ENCODE measurements at regions not wholly inside any gene's neighbourhood (a gene's known extent, or its start where the extent isn't known, plus 50 kb on each side); places are given as distances from the start of the nearest gene placed in this dataset.

DNA sequence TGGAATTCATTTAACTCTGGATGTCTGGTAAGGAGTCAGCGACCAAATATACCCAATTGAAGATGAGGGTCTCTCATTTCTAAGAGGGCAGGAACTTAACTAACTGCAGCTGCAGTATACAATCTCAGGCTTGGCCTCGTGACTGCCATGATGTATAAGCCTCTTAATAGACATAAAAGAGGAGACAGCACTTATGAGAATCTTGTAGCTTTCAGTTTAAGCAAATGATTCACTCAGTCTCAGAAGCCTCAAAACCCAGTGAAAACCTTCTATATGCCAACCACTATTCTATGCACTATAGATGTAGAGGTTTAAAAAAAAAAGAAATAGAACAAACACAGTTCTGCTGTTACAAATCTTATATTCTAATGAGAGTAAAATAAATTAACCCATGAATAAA is 513.9 kb downstream of the TBL1XR1 start:
- Histone ChIP-seq H3K4me1 (ENCODE audit: insufficient read depth) (no peaks in the 10 kb centered on the region), H3K4me3 (ENCODE audit: low read depth, low read length) (no peak overlapping the region), H3K36me3 (ENCODE audit: insufficient read depth) (no peaks in the 10 kb centered on the region), H3K27ac (ENCODE audit: low read depth) (no peak overlapping the region)
- DNase-seq (ENCODE audit: extremely low spot score) = no peak
- WGBS = 77% methylated on average over 2 of the region's 2 CpGs

DNA sequence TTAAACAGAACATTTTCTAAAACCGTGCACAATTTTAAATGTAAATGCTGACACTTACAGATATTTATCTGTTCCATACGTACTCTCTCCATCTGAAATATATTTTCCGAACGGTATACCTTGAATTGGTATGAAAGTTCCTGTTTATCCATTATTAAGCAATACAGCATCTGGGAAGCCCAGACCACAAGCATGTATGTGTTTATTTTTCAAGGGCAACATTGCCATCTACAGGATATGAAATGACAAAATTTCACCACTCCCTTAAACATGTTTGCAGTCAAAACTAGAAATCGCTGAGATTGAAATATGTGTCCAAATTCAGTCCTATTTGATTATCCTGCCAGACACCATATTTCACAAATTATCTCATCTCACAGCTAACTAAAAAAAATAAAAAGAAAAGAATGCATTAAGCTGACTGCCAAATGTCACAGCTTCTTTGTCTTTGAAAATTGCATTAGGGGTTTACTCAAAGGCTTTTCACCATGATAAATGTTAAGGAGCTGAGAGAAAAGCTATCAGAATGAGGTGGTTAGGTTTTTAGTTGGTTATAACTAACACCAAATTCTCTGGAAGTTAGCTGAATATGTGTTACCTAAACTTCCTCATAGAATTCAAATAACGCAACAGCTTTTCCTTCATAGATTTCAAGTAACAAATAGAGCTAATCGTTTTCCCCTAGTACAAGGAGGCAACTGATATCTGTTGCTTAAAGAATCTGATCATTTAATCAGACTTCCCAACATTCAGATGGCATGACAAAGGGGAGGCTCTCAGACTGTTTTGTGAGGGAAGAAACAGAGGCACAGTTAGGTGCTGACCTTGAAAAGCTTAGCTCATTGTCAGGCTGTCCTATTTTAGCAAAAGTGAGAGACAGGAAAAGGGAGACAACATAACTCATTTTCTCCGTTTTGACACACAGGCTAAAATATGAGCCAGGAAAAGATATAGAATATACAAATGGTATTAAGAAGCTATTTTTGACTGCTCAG is 533.1 kb downstream of the TBL1XR1 start:
- no peak overlapping the region for H3K4me3 ChIP-seq (ENCODE audit: low read depth, low read length)
- whole genome bisulfite sequencing = 27% methylated on average over 8 of the region's 8 CpGs

DNA sequence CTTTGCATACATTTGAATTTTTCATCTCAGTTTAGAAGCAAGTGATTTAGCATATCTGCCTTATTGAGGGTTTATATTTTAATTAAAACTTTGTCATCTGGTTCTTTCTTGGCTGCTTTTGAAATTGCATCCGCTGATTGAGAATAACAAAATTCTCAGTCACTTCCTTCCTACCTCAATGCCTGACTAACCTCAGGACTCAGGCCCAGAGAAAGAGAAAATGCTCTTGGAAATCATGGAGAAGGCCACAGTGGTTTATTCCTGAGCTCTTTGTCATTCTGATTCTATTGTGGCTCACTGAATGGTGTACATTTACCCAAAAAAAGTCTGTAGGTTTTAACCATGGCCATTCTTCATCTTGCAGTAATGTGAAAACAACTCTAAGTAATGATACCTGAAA is 533.9 kb downstream of the TBL1XR1 start:
- no peaks in the 10 kb centered on the region for H3K4me1 ChIP-seq (ENCODE audit: insufficient read depth)
- no peak overlapping the region for H3K27ac ChIP-seq (ENCODE audit: low read depth)
- H3K36me3 ChIP-seq (ENCODE audit: insufficient read depth) = no peaks in the 10 kb centered on the region
- H3K4me3 ChIP-seq (ENCODE audit: low read depth, low read length) = no peak overlapping the region
- 80% methylated on average over 1 of the region's 1 CpG for WGBS
- DNase-seq (ENCODE audit: extremely low spot score) = no peak

More for the DNA sequence above, 533.1 kb downstream of the TBL1XR1 start:
- H3K27ac ChIP-seq (ENCODE audit: low read depth) = no peak overlapping the region
- no peaks in the 10 kb centered on the region for H3K4me1 ChIP-seq (ENCODE audit: insufficient read depth)
- H3K36me3 ChIP-seq (ENCODE audit: insufficient read depth) = no peaks in the 10 kb centered on the region
- DNase-seq (ENCODE audit: extremely low spot score) = peak; percentile 6

DNA sequence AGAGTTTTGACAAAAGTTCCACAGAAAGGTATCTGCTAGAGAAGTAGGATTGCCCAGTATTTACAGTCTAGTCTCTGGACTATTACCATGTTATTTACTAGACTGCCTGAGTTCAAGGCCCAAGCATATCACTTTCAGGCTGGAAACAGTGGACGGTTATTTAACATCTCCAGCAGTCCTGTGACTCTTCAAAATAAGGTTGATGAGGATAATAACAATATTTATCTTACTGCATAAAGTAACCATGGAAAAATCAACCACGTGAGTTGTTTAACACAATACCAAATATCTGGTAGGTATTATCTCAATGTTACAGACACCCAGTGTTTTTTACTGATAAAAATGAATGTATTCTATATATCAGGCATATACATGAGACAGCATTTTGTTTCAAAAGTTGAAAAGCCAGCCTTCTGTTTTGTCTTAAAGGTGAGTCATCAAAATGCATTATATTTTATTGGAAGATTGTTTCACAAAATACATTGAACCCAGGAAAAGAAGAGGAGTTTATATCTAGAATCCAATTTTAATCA is 535.8 kb downstream of the TBL1XR1 start:
- no peaks in the 10 kb centered on the region for H3K36me3 ChIP-seq (ENCODE audit: insufficient read depth)
- no peak for DNase-seq (ENCODE audit: extremely low spot score)
- 75% methylated on average over 2 of the region's 2 CpGs for WGBS

DNA sequence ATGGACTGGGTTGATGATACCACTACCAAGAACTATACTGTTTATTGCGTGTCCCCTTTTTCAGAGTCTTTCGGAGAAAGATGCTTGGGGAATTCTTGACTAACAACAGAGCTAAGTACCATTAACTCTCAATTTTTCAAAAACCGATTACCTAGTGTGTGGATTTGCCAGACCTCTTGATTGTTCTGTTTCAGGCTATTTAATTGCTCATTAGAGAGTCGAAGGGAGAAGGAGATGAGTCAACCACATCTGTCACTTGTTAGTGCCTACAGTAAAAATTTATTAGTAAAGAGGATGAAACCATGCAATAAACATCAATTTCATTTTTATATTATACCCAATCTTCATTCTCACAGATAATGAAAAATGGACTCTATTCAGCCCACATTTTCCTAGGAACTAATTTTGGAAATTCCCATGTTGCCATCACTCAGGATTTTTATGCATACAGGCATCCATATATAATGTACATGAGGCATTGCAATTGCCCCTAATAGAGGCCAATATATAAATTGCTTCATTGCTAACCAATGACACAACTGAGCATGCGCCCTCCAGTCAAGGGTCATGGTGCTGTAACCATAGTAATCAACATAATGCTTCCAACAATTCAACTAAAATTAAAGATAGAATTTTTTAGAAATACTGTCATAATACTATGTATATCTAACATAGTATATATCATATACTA is 541.7 kb downstream of the TBL1XR1 start:
- WGBS = 71% methylated on average over 5 of the region's 5 CpGs
- no peaks in the 10 kb centered on the region for H3K36me3 ChIP-seq (ENCODE audit: insufficient read depth)
- no peak overlapping the region for H3K27ac ChIP-seq (ENCODE audit: low read depth)
- no peak overlapping the region for H3K4me3 ChIP-seq (ENCODE audit: low read depth, low read length)
- DNase-seq (ENCODE audit: extremely low spot score) = no peak
- no peaks in the 10 kb centered on the region for H3K4me1 ChIP-seq (ENCODE audit: insufficient read depth)

More for the DNA sequence above, 535.8 kb downstream of the TBL1XR1 start:
- Histone ChIP-seq H3K4me3 (ENCODE audit: low read depth, low read length) (no peak overlapping the region), H3K27ac (ENCODE audit: low read depth) (no peak overlapping the region), H3K4me1 (ENCODE audit: insufficient read depth) (no peaks in the 10 kb centered on the region)

DNA sequence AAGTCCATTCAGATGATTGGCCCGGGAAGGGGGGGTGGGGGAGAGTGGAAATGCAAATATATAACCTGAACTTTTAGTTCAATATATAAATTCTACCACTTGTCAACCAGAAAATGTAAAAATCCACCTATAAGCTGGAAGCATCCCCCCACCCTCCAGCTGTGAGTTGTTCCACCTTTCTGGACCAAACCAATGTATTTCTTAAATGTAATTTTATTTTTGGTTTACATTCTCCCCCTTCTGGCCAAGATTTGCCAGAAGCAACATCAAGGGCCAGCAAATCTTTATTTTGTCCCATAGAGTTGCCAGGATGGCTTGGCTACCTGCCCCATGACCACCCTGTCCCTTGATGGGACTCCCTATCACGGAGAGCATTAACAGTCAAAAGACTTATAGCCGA is 545.7 kb downstream of the TBL1XR1 start:
- WGBS = 88% methylated on average over 3 of the region's 3 CpGs
- Histone ChIP-seq H3K27ac (ENCODE audit: low read depth) (no peak overlapping the region), H3K36me3 (ENCODE audit: insufficient read depth) (no peaks in the 10 kb centered on the region), H3K4me1 (ENCODE audit: insufficient read depth) (no peaks in the 10 kb centered on the region), H3K4me3 (ENCODE audit: low read depth, low read length) (no peak overlapping the region)
- no peak for DNase-seq (ENCODE audit: extremely low spot score)

DNA sequence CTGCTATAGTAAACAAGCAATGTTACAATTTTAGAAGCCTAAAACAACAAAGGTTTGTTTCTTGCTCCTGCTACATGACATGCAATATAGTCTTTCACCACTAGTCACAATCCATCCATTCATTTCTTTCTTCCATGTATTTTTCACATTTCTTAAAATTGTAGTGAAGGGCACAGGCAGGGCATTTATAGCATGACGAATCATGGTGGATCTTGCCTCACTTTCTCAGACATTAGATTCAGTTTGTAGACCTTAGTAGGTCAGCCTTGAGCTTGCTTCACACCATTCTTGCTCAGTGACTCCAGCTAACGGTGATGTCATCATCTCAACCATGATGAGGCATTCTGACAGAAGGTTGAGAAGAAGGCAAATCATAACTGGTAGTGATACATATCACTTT is 546.8 kb downstream of the TBL1XR1 start:
- H3K27ac ChIP-seq (ENCODE audit: low read depth) = no peak overlapping the region
- no peak for DNase-seq (ENCODE audit: extremely low spot score)

DNA sequence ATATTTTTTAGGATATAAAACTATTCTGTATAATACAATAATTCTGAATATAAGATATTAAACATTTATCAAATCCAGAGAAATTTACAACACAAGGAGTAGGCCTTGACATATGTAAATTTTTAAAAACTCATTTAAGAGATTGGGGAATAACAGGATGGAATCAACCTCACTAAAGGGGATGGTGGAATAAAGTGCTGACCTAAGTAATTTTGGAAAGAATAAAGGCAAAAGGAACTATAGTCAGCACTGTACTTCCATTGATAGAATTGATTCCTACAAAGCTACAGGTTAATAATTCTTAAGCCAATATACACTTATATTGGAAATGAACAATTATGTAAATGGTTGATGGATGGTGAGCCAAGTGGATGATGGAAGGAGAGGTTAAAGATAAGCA is 549.3 kb downstream of the TBL1XR1 start:
- Histone ChIP-seq H3K4me3 (ENCODE audit: low read depth, low read length) (no peak overlapping the region), H3K4me1 (ENCODE audit: insufficient read depth) (no peaks in the 10 kb centered on the region), H3K27ac (ENCODE audit: low read depth) (no peak overlapping the region), H3K36me3 (ENCODE audit: insufficient read depth) (no peaks in the 10 kb centered on the region)
- DNase-seq (ENCODE audit: extremely low spot score) = no peak

More for the DNA sequence above, 546.8 kb downstream of the TBL1XR1 start:
- no peak overlapping the region for H3K4me3 ChIP-seq (ENCODE audit: low read depth, low read length)
- no peaks in the 10 kb centered on the region for H3K36me3 ChIP-seq (ENCODE audit: insufficient read depth)
- no peaks in the 10 kb centered on the region for H3K4me1 ChIP-seq (ENCODE audit: insufficient read depth)
- WGBS = 48% methylated on average over 2 of the region's 2 CpGs

DNA sequence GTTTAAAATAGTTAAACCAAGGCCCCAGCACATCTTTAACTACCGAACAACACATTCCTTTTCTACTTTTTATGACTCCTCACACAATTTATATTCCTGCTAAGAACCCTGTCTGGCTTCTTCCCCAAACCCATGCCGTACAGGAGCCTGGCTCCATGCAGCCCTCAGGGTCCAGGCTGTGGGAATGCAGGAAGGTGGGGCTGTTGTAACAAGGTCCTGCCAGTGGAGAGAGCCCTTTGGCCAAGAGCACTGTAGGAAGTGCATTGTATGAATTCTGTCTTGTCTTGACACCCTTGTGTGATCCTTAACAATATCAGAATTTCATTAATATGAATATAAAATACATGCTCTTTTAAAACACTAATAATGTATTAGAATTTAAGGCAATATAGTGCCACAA is 563.8 kb downstream of the TBL1XR1 start:
- 29% methylated on average over 2 of the region's 2 CpGs for WGBS
- Histone ChIP-seq H3K27ac (ENCODE audit: low read depth) (no peak overlapping the region), H3K4me3 (ENCODE audit: low read depth, low read length) (no peak overlapping the region), H3K4me1 (ENCODE audit: insufficient read depth) (no peaks in the 10 kb centered on the region), H3K36me3 (ENCODE audit: insufficient read depth) (no peaks in the 10 kb centered on the region)
- no peak for DNase-seq (ENCODE audit: extremely low spot score)

DNA sequence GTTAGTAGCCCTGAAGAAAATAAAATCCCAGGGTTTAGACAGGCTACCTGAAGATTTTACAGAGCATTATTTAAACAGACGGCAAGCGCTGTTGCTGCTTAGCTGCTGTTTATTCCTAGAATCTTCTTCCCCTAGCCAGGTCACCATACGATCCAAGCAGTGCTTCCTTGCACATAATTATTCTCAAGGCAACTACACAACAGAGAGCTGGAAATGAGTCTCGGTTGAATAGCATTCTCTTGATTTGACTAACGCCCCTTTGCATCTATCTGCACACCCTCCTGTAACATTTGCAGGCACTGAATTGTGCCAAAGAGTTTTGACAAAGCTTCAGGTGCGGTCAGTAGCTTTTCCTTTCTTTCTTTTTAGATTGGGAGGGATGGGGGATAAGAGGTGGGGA is 564.4 kb downstream of the TBL1XR1 start:
- WGBS = 78% methylated on average over 6 of the region's 6 CpGs
- H3K4me3 ChIP-seq (ENCODE audit: low read depth, low read length) = no peak overlapping the region
- no peaks in the 10 kb centered on the region for H3K4me1 ChIP-seq (ENCODE audit: insufficient read depth)
- no peak overlapping the region for H3K27ac ChIP-seq (ENCODE audit: low read depth)
- DNase-seq (ENCODE audit: extremely low spot score) = no peak
- no peaks in the 10 kb centered on the region for H3K36me3 ChIP-seq (ENCODE audit: insufficient read depth)

DNA sequence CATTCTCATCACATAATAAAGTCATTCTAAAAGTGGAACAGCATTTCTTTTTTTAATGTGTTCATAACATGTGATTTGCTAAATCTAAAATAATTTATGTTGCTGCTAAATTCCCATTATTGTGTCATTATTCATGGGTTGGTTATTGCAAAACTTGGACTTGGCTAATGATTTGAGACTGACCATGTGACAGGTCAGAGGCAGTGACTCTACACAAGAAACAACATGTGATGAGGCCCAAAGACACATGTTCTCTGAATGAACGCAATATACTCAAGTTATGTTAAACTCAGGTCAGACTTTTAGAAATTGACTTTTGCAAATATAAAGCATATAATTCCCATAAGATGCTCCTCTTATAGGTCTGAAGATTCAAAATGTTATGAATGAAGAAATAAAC is 566.1 kb downstream of the TBL1XR1 start:
- H3K4me1 ChIP-seq (ENCODE audit: insufficient read depth) = no peaks in the 10 kb centered on the region
- H3K36me3 ChIP-seq (ENCODE audit: insufficient read depth) = no peaks in the 10 kb centered on the region
- WGBS = 97% methylated on average over 1 of the region's 1 CpG
- DNase-seq (ENCODE audit: extremely low spot score) = no peak
- no peak overlapping the region for H3K4me3 ChIP-seq (ENCODE audit: low read depth, low read length)
- H3K27ac ChIP-seq (ENCODE audit: low read depth) = no peak overlapping the region

DNA sequence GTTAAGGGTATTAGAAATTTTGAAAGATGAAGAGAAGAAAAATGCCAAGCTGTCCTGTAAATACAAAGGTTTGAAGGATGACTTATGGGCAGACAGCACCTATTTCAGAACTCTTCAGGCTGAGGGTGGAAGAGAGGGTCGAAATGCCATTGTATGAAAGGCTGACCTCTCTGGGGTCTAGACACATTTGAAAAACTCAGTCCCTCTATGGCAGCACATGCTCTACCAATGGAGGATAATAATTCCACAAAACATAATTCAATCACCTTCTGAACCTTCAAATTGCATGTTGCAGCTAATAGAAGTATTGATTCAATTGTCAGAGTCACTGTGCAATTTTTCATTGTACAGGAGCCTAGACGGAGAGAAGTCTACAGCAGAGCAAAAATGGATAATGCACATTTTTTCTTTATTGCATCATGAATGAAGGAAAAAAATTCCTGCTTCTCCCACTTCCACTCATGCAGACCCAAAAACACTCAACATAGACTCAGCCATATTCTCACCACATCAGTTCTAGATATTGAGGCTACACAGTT is 569.1 kb downstream of the TBL1XR1 start:
- 91% methylated on average over 2 of the region's 2 CpGs for WGBS
- no peaks in the 10 kb centered on the region for H3K36me3 ChIP-seq (ENCODE audit: insufficient read depth)
- no peaks in the 10 kb centered on the region for H3K4me1 ChIP-seq (ENCODE audit: insufficient read depth)

DNA sequence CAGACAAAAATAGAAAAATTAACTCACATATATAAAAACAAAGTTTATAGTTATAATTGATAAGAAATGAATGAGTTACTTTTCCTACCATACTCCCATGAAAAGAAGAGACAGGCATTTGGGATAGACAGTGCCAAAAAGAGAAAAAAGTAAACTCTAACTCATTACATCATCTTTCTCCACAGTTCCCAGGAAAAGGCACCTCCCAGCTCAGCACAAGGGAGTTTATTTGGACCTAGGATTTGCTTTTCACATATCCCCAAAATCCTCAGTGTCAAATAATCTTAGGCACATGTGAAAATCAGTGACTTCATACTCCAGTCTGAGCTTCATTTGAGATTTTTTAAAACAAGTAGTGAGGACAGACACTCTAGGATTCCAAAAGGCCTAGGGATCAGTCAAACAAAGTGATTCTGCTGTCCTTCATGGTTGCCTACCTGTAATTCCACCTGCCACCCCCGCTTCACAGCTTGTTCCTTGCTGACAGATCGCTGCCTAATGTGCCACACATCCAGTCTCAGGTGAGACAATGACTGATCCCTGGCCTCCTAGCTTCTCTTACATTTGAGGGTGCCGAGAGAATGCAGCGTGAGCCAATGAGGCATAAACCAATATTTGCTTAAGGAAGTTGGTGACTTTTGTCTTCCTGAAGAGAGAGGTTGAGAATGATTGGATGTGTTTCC is 573.7 kb downstream of the TBL1XR1 start:
- no peaks in the 10 kb centered on the region for H3K36me3 ChIP-seq (ENCODE audit: insufficient read depth)
- WGBS = 91% methylated on average over 4 of the region's 4 CpGs
- H3K4me3 ChIP-seq (ENCODE audit: low read depth, low read length) = no peak overlapping the region
- H3K27ac ChIP-seq (ENCODE audit: low read depth) = no peak overlapping the region
- DNase-seq (ENCODE audit: extremely low spot score) = no peak
- H3K4me1 ChIP-seq (ENCODE audit: insufficient read depth) = no peaks in the 10 kb centered on the region

More for the DNA sequence above, 569.1 kb downstream of the TBL1XR1 start:
- no peak overlapping the region for H3K27ac ChIP-seq (ENCODE audit: low read depth)
- no peak overlapping the region for H3K4me3 ChIP-seq (ENCODE audit: low read depth, low read length)
- no peak for DNase-seq (ENCODE audit: extremely low spot score)
